WI38 (cell line): ENCODE measurements at regions not wholly inside any gene's neighbourhood (a gene's known extent, or its start where the extent isn't known, plus 50 kb on each side); places are given as distances from the start of the nearest gene placed in this dataset.

Source experiments
- H3K4me3 ChIP-seq: 2 replicates; pipeline ENCODE4 v1.5.1; 2011; ENCODE audit warnings: low read depth, mild to moderate bottlenecking, control low read depth, low read length
- TF ChIP-seq, protein P1 (sequence below): IDR thresholded peaks from 2 replicates; pipeline ENCODE4 v1.5.1; 2012; ENCODE audit warnings: low read depth, mild to moderate bottlenecking, control low read depth, low read length

DNA sequence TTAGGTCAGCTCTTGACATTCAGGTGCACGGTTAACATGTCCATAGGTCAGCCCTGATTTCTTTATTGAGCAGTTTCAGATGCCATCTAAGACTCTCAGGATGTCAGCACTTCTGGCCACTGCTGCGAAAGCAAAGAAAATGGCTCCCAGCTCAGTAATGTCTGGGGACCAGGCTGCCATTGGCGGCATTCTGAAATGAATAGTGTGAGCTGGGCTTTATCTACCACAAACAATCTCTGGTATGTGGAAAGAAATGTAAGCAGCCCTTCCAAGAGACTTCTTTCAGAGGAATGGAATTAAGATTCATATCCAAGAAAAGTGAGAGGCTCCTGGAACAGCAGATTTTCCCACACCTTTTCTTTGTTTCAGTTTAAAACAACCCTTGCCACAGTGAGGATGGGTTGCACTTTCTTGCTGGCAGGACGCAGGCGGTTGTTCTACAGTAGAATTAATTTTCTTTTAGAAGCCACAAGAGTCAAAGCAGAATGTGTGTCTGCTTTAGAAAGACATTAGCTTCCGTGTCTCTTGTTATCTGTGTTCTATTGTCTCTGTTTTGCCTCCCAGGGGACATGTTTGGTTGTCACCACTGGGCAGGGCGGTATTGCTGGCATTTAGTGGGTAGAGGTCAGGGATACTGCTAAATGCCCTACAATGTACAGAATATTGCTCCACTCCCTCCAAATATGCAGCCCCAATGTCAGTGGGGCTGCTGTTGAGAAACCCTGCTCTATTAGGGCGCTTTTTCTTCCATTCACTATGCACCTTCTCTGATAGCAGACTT is 149.9 kb upstream of the ANKH start:
- no peak overlapping the region for H3K4me3 ChIP-seq
- TF ChIP-seq, protein P1, sequence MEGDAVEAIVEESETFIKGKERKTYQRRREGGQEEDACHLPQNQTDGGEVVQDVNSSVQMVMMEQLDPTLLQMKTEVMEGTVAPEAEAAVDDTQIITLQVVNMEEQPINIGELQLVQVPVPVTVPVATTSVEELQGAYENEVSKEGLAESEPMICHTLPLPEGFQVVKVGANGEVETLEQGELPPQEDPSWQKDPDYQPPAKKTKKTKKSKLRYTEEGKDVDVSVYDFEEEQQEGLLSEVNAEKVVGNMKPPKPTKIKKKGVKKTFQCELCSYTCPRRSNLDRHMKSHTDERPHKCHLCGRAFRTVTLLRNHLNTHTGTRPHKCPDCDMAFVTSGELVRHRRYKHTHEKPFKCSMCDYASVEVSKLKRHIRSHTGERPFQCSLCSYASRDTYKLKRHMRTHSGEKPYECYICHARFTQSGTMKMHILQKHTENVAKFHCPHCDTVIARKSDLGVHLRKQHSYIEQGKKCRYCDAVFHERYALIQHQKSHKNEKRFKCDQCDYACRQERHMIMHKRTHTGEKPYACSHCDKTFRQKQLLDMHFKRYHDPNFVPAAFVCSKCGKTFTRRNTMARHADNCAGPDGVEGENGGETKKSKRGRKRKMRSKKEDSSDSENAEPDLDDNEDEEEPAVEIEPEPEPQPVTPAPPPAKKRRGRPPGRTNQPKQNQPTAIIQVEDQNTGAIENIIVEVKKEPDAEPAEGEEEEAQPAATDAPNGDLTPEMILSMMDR = no peak

DNA sequence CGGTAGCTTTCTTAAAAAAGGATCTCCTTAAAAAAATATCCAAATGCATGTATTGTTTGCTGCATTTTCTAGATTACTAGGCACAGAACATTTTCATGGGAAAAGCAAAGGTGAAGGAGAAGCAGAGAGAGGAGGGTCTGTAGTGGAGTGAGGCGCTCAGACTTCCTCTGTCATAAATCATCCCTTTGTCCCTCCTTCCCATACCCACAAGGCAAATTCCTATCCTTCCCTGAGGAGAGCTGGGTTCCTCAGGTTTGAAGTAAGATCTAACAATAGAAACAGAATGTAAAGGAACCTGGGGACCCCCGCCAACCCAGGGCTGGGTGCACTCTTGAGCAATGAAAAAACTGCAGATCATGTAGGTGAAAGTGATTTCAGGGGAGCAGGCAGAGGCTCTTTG is 149.2 kb upstream of the ANKH start:
- no peak overlapping the region for H3K4me3 ChIP-seq
- TF ChIP-seq, protein P1 = no peak

DNA sequence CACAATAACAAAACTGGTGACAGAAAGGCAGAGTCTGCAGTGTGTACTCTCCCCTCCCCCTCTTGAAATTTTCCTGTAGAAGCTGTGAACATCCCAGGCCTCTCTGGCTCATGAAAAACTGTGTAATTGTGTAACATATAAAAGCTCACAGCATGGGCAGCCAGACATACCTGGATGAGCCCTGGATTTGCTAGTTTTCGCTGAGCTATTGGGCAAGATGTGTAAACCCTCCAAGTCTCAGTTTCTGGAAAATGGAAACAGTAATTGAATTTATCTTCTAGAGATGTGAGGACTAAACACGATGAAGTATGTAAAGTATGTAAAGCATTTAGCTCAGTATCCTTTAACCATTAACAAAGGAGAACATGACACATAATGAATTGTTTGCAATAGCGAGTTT is 143.2 kb upstream of the ANKH start:
- TF ChIP-seq, protein P1 = no peak
- H3K4me3 ChIP-seq = no peak overlapping the region

DNA sequence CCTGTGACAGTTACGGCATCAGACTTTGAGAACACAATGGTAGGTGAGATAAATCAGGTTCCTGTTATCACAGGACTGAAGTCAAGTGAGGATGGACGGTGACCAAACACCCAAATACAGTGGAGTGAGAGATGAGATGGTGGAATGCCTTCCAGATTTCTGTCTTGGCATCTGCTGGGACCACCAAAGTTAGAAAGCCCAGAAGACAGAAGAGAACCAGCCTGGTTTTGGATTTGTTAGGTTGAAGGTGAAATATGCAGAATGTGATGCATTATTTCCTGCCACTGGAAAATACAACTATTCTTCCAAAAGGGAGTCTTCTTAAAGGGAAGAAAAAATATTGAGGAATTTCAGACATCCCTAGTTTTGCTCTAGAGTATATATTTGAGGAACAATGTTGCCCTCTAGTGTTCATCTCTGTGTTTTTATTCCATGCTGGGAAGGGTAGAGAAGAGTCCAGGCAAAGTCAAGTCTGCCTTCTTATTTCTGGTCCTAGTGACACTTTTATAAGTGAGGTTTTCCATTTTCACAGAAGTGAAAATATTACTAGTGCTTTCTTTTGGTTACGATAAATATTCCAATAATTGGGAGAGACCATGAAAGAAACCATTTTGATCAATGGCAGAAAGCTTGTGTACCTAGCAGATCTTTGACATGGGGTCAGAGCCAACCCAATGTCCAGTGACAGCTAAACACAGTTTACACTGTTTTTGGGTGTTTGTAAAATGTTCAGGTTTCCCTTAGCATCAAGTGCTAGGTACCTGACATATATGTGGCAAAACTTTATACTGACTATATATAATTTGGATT is 142.3 kb upstream of the ANKH start:
- no peak overlapping the region for H3K4me3 ChIP-seq
- TF ChIP-seq, protein P1 = peak; percentile 33; the same call in 1 of the 2 replicates

DNA sequence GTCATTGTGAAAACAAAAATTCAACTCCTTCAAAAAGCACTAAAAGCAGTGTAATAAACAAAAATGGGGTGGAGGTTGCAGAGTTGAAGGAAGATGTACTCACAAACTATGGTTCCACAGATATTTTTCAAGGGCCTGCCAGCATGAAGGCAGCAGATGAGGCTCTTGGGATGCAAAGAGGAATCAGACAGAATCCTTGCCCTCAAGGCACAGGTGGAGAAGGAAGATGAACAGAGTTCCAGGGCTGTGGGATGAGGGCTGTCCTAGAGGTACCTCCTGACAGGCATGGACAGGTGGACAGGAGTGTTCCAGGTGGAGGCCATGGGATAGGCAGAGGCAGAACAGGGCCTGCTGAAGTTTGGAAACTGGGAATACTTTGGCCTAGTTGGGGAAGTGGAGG is 140.5 kb upstream of the ANKH start:
- TF ChIP-seq, protein P1 = no peak
- no peak overlapping the region for H3K4me3 ChIP-seq

DNA sequence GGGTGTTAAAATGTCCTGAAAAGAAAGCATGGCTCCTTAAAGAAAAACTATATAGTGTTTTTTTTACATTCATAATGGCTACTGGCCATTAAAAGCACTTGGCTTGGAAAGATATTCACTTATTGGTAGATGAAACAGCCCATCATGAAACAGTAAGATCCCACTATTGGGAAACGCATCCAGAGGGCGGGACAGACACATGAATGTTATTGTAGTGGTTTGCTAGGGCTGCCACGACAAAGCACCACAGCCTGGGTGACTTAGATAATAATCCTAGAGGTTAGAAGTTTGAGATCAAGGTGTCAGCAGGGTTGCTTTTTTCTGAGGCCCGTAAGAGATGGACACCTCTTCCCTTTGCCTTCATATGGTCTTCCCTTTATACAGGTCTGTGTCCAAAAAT is 139.4 kb upstream of the ANKH start:
- no peak overlapping the region for H3K4me3 ChIP-seq
- TF ChIP-seq, protein P1 = no peak

DNA sequence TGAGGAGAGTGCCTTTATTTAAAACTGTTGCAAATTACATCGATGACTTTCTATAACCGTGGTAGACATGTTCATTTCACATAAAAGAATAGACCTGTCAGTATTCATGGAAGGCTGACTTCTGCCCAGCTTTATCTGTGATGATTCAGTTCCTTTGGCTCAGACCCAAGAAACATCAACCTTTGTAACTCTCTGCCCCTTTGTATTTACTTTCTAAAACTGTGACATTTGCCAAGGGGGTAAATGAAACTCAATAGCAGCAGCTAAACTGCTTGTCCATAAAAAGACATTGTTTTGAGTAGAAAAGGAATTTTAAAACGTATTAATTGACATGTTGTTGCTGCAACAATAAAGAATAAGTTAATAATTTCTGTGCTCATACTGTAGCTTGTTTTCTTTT is 137.8 kb upstream of the ANKH start:
- H3K4me3 ChIP-seq = no peak overlapping the region
- TF ChIP-seq, protein P1 = no peak
